Inferior parietal cortex (tissue), 1 donor: ENCODE measurements at regions not wholly inside any gene's neighbourhood (a gene's known extent, or its start where the extent isn't known, plus 50 kb on each side); places are given as distances from the start of the nearest gene placed in this dataset.

Experiments
- DNase-seq: peaks from one replicate; pipeline ENCODE4 v3.0.0-alpha.2; 2016; ENCODE audit errors: extremely low spot score

GRCh38 chr3:31247850-31248562 is 284.7 kb upstream of the STT3B start:
- no peak for DNase-seq

DNA sequence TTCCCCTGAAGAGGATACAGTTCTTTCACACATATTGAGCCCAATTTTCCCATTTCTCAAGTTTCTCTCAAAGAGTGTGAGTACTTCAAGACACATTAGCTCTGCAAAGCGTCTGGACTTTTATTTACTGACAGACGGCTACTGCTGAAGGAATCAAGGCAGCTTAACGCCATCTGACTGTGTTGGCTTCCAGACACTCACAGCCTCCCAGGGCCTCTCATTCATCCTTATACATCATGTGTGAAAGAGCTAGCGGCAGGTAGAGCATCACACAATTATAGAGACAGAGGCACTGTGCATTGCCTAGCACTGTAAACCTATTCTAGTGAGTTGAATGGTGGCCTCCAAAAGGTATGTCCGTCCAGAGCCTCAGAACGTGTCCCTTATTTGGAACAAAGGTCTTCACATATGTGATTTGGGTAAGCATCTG is 284.1 kb upstream of the STT3B start:
- no peak for DNase-seq

- no peak for DNase-seq
Observed at GRCh38 chr3:31249545-31249944, 283.2 kb upstream of the STT3B start.

DNA sequence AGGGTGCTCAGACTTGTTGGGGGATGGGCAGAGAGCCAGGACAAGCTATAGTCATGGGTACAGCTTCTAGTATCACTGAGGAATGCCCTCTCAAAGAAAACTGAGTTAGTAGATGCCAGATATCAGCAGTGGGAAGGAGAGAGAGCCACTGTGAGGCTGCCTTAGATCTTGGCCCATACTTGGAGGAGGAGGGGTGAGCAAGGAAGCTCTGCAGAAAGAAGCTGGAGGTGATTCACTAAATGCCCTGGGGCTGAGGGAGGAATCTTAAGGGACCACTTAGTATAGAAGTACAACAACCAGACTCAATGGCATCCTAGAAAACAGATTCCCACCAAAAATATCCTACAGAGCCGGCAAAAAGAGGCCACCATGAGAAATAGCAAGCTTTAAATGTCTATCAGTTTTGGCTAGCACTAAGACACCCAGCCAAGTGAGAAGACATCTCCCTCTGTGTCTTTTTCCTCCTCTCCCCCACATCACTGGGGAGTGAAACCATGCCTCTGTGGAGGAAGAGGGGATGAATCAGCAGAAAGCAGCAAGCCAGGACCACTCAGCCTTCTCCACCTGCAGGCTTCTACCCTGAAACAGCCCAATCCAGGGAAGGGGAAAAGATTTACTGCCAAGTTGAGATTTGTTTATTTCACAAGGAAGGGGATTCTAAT is 282.5 kb upstream of the STT3B start:
- DNase-seq, result no peak

GRCh38 chr3:31251083-31251482 is 281.6 kb upstream of the STT3B start:
- no peak for DNase-seq

GRCh38 chr3:31252216-31253185 is 280.2 kb upstream of the STT3B start:
- DNase-seq, result no peak

- no peak for DNase-seq
Observed at GRCh38 chr3:31253782-31254181, 278.9 kb upstream of the STT3B start.

DNA sequence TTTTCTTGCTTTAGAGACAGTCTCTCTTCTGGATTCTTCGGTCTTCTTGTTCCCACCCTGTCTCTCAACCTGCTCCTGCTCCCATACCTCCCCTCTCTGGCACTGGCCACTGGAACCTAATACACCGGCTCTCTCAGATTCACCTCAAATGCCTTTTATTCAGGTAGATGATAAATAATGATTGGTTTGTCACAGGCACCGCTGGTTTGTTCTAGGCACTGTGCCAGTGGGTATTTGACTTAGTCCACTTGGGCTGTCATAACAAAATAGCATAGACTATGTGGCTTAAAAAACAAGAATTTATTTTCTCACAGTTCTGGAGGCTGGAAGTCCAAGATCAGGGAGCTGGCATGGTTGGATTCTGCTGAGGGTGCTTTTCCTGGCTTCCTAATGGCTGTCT is 278.2 kb upstream of the STT3B start:
- DNase-seq, result no peak

GRCh38 chr3:31255007-31255581 is 277.6 kb upstream of the STT3B start:
- no peak for DNase-seq

- DNase-seq, result no peak
Observed at GRCh38 chr3:31262201-31262600, 270.5 kb upstream of the STT3B start.

- DNase-seq, result no peak
Observed at GRCh38 chr3:31263897-31264296, 268.8 kb upstream of the STT3B start.

GRCh38 chr3:31265646-31266428 is 266.9 kb upstream of the STT3B start:
- no peak for DNase-seq

DNA sequence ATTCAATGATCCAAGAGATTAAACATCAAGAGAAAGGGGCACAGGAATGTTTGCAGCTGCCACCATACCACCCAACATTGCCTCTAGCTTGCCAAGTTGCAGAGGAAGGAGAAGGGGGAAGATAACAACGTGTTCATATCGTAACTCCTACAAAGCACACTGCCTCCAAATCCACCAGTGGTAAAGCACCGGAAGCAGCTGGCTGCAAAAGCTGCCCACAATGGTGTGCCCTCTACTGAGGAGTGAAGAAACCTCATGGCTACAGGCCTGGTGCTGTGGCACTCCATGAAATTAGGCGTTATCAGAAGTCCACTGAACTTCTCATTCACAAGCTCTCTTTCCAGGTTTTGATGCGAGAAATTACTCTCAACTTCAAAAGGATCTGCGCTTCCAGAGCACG is 263.9 kb upstream of the STT3B start:
- no peak for DNase-seq

- no peak for DNase-seq
Observed at GRCh38 chr3:31270010-31270409, 262.7 kb upstream of the STT3B start.

- DNase-seq, result no peak
Observed at GRCh38 chr3:31274326-31275024, 258.2 kb upstream of the STT3B start.

DNA sequence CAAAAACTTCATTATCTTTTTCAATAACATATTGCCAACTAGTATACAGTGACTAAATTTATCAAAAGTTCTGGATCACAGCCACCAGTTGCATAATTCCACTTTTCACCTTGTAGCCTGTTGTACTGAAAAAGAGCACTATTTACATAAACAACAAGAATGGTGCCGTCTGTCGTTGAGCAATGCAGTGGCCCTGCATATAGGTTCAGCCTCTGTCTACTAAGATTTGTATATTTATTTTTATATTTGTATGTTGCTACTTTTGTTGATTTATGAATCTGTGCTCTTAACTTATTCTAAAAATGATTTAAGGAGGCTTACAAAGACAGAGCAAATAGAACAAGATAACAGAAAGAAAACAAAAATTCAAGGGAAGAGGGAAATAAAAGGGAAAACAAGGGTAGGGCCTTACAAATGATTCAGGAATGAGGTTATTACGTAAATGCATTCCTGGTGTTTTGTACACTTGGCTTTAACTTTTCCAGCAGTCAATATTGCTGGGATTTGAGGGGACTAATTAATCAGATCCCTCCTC is 257.6 kb upstream of the STT3B start:
- DNase-seq, result no peak

- no peak for DNase-seq
Observed at GRCh38 chr3:31275583-31275982, 257.1 kb upstream of the STT3B start.

- no peak for DNase-seq
Observed at GRCh38 chr3:31277582-31277981, 255.1 kb upstream of the STT3B start.

- DNase-seq, result no peak
Observed at GRCh38 chr3:31278532-31278931, 254.2 kb upstream of the STT3B start.

DNA sequence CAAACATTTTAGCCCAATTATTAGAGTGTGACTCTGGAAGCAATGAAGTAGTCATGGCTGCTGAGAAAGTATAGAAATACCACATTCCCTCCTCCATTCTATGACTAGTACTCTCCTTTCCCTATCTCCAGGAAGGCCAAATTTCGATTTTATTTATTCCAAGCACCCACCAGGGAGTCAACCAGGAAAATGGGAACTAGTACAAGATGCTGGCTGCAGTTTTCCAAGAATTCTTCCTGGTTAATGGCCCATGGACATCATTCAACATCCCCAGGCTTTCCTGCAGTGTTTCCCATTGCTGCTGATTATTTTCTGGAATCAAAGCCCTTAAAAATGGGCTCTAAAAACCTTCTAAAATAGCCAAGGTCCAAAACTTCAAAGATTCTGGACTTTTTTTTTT is 247.9 kb upstream of the STT3B start:
- DNase-seq, result no peak
